HuH-7.5 (cell line): ENCODE measurements at regions not wholly inside any gene's neighbourhood (a gene's known extent, or its start where the extent isn't known, plus 50 kb on each side); places are given as distances from the start of the nearest gene placed in this dataset.
"Not testable (repeated sequence)": the region's sequence is repeated elsewhere in the genome, so short reads cannot be mapped to it uniquely, and the experiment has no call there.

Source experiments
- DNase-seq: peaks from one replicate; pipeline ENCODE4 v3.0.0; 2011; ENCODE audit warnings: low spot score

GRCh38 chr1:96187020-96187419 is 534.6 kb upstream of the PTBP2 start:
- no peak for DNase-seq

GRCh38 chr1:96191165-96191564 is 530.4 kb upstream of the PTBP2 start:
- no peak for DNase-seq

GRCh38 chr1:96206451-96206850 is 515.1 kb upstream of the PTBP2 start:
- DNase-seq = no peak

- no peak for DNase-seq
These were observed 513.6 kb upstream of the PTBP2 start for GRCh38 chr1:96207936-96208335.

- no peak for DNase-seq
These were observed 513.2 kb upstream of the PTBP2 start for GRCh38 chr1:96208428-96208827.

GRCh38 chr1:96210054-96210453 is 511.5 kb upstream of the PTBP2 start:
- DNase-seq = no peak

GRCh38 chr1:96211202-96211601 is 510.4 kb upstream of the PTBP2 start:
- DNase-seq = no peak

GRCh38 chr1:96214982-96215381 is 506.6 kb upstream of the PTBP2 start:
- no peak for DNase-seq

- DNase-seq = no peak
These were observed 500.9 kb upstream of the PTBP2 start for GRCh38 chr1:96220651-96221050.

GRCh38 chr1:96222701-96223100 is 498.9 kb upstream of the PTBP2 start:
- no peak for DNase-seq

- not testable (repeated sequence) for DNase-seq
These were observed 497.4 kb upstream of the PTBP2 start for GRCh38 chr1:96224229-96224628.

GRCh38 chr1:96233422-96233821 is 488.2 kb upstream of the PTBP2 start:
- DNase-seq = no peak

- DNase-seq = no peak
These were observed 487.3 kb upstream of the PTBP2 start for GRCh38 chr1:96234299-96234698.

- DNase-seq = no peak
These were observed 485.3 kb upstream of the PTBP2 start for GRCh38 chr1:96236156-96236739.

GRCh38 chr1:96238426-96238825 is 483.2 kb upstream of the PTBP2 start:
- DNase-seq = no peak

GRCh38 chr1:96240438-96240837 is 481.1 kb upstream of the PTBP2 start:
- DNase-seq = no peak

- DNase-seq = no peak
These were observed 468.1 kb upstream of the PTBP2 start for GRCh38 chr1:96253246-96254035.

GRCh38 chr1:96256130-96256790 is 465.3 kb upstream of the PTBP2 start:
- no peak for DNase-seq

GRCh38 chr1:96259399-96259798 is 462.2 kb upstream of the PTBP2 start:
- no peak for DNase-seq

- DNase-seq = no peak
These were observed 440.1 kb upstream of the PTBP2 start for GRCh38 chr1:96281491-96281890.

- DNase-seq = no peak
These were observed 431.6 kb upstream of the PTBP2 start for GRCh38 chr1:96290033-96290432.

- no peak for DNase-seq
These were observed 430.8 kb upstream of the PTBP2 start for GRCh38 chr1:96290801-96291200.

GRCh38 chr1:96291468-96291867 is 430.1 kb upstream of the PTBP2 start:
- no peak for DNase-seq
